MM.1S (cell line): ENCODE measurements at regions not wholly inside any gene's neighbourhood (a gene's known extent, or its start where the extent isn't known, plus 50 kb on each side); places are given as distances from the start of the nearest gene placed in this dataset.

Experiments used
- CTCF ChIP-seq: fragments of 300-600 bp; sonication (generic); IDR thresholded peaks from 2 replicates; pipeline ENCODE4 v1.5.1; 2016; ENCODE audit warnings: antibody characterized with exemption, low read length, mixed read lengths
- EZH2 ChIP-seq: fragments of 300-600 bp; sonication (generic); optimal IDR thresholded peaks from 2 replicates; pipeline ENCODE3; 2017; ENCODE audit warnings: low read depth, mild to moderate bottlenecking, antibody characterized with exemption, low read length, mixed read lengths
- EZH2phosphoT487 ChIP-seq: fragments of 300-600 bp; sonication (generic); IDR thresholded peaks from 2 replicates; pipeline ENCODE4 v1.6.1; 2018; ENCODE audit warnings: antibody characterized with exemption, low read length

- TF ChIP-seq CTCF (no peak), EZH2 (no peak), EZH2phosphoT487 (no peak)
Measured at GRCh38 chr15:61327019-61327631, 98.0 kb upstream of the RORA start.
